ENCODE measurements at regions not wholly inside any gene's neighbourhood (a gene's known extent, or its start where the extent isn't known, plus 50 kb on each side); places are given as distances from the start of the nearest gene placed in this dataset.

DNA sequence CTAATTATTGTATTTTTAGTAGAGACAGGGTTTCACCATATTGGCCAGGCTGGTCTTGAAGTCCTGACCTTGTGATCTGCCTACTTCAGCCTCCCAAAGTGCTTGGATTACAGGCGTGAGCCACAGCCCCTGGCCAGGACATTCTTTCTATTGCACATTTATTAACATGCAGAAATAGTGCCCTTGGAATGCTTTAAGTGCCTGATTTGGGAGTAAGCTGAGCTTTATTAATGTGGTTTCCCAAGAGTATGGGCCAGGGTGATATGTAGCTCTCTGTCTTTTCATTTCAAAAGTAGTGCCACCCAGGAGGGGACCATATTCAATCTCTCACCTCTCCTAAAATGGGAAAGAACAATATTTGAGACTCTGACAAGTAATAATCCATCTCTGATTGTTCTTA is 970.7 kb downstream of the KCNMA1 start:
- no peak for DNase-seq (ENCODE audit: extremely low read depth, low read depth)
- TF ChIP-seq, protein P1, sequence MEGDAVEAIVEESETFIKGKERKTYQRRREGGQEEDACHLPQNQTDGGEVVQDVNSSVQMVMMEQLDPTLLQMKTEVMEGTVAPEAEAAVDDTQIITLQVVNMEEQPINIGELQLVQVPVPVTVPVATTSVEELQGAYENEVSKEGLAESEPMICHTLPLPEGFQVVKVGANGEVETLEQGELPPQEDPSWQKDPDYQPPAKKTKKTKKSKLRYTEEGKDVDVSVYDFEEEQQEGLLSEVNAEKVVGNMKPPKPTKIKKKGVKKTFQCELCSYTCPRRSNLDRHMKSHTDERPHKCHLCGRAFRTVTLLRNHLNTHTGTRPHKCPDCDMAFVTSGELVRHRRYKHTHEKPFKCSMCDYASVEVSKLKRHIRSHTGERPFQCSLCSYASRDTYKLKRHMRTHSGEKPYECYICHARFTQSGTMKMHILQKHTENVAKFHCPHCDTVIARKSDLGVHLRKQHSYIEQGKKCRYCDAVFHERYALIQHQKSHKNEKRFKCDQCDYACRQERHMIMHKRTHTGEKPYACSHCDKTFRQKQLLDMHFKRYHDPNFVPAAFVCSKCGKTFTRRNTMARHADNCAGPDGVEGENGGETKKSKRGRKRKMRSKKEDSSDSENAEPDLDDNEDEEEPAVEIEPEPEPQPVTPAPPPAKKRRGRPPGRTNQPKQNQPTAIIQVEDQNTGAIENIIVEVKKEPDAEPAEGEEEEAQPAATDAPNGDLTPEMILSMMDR (IDR thresholded peaks at IDR 0.05; ENCODE audit: low read depth, low read length): no peak

GRCh38 chr10:76665029-76665428 is 972.6 kb downstream of the KCNMA1 start:
- TF ChIP-seq, protein P1 (IDR thresholded peaks at IDR 0.05; ENCODE audit: low read depth, low read length): no peak
- no peak for DNase-seq (ENCODE audit: extremely low read depth, low read depth)

GRCh38 chr10:76657337-76658012 is 980.1 kb downstream of the KCNMA1 start:
- DNase-seq (ENCODE audit: extremely low read depth, low read depth): no peak
- TF ChIP-seq, protein P1 (IDR thresholded peaks at IDR 0.05; ENCODE audit: low read depth, low read length): no peak

DNA sequence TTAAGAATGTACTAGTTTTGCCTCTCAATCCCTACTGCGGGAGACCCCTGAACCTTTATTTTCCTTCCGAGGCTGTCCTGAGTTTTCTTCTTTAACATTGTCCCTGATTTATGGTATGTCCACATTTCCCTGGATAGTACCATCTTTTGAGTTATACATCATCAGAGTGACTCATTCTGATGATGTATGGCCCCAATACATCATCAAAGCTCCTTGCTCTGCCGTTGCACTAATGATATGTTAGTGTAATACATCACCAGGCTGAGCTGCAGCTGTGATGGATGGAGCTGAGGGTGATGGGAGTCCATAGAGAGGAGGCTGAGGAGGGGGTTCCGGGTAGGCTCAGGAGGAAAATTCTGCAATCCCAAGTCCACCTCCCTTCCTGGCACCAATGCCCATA is 986.5 kb downstream of the KCNMA1 start:
- TF ChIP-seq, protein P1 (IDR thresholded peaks at IDR 0.05; ENCODE audit: low read depth, low read length): no peak
- no peak for DNase-seq (ENCODE audit: extremely low read depth, low read depth)

GRCh38 chr10:76649723-76650127 is 987.9 kb downstream of the KCNMA1 start:
- peak; percentile 67 for DNase-seq (ENCODE audit: extremely low read depth, low read depth)
- TF ChIP-seq, protein P1 (IDR thresholded peaks at IDR 0.05; ENCODE audit: low read depth, low read length): no peak

- TF ChIP-seq, protein P1 (IDR thresholded peaks at IDR 0.05; ENCODE audit: low read depth, low read length): no peak
- DNase-seq (ENCODE audit: extremely low read depth, low read depth): no peak
Observed at GRCh38 chr10:76649254-76649653, 988.4 kb downstream of the KCNMA1 start.

- DNase-seq (ENCODE audit: extremely low read depth, low read depth): no peak
- TF ChIP-seq, protein P1 (IDR thresholded peaks at IDR 0.05; ENCODE audit: low read depth, low read length): no peak
Observed at GRCh38 chr10:76647301-76647700, 990.3 kb downstream of the KCNMA1 start.

All from AG09319 (cell line).